ENCODE measurements at regions not wholly inside any gene's neighbourhood (a gene's known extent, or its start where the extent isn't known, plus 50 kb on each side); places are given as distances from the start of the nearest gene placed in this dataset.

GRCh38 chr3:187880441-187880840, 135.2 kb upstream of the BCL6 start:
- TF ChIP-seq RAD21 (IDR thresholded peaks at IDR 0.05; ENCODE audit: low read depth): no peak
- TF ChIP-seq CTCF (IDR thresholded peaks at IDR 0.05 in 2 of 3, conservative IDR thresholded peaks at IDR 0.05 in 1 of 3; ENCODE audit: borderline replicate concordance in 1 of 3, insufficient read depth in 1 of 3, low read depth in 2 of 3, low read length in 2 of 3): no peak
- TF ChIP-seq POLR2A (IDR thresholded peaks at IDR 0.05; ENCODE audit: borderline replicate concordance, extremely low read depth, insufficient read depth, insufficient read length): no peak
- TF ChIP-seq CEBPB (IDR thresholded peaks at IDR 0.05; ENCODE audit: low read depth): no peak
- no peak for TF ChIP-seq REST (IDR thresholded peaks at IDR 0.05; ENCODE audit: low read depth)
- no peak for TF ChIP-seq EZH2 (IDR thresholded peaks at IDR 0.05)
- TF ChIP-seq EZH2phosphoT487 (IDR thresholded peaks at IDR 0.05; ENCODE audit: borderline replicate concordance): no peak
- no peak for TF ChIP-seq TCF7L2 (IDR thresholded peaks at IDR 0.05; ENCODE audit: borderline replicate concordance, extremely low read depth, insufficient read depth, insufficient read length)
- TF ChIP-seq ZFX (IDR thresholded peaks at IDR 0.05): no peak
- no peak for TF ChIP-seq POLR2AphosphoS5 (IDR thresholded peaks at IDR 0.05; ENCODE audit: low read depth, low read length)

All from HCT116 (cell line).